T-helper 17 cell (primary cell): ENCODE measurements at regions not wholly inside any gene's neighbourhood (a gene's known extent, or its start where the extent isn't known, plus 50 kb on each side); places are given as distances from the start of the nearest gene placed in this dataset.

ENCODE experiments used
- ATAC-seq: fragments of 150-1000 bp; cut with Tn5 transposase; 2 replicates; pipeline ENCODE4 v1.10.0; 2021; ENCODE audit warnings: mild to moderate bottlenecking, moderate library complexity
- DNase-seq, 3 donors: peaks; one replicate each; pipeline versions ENCODE4 v3.0.0 to v3.0.0-alpha.2; 2020 to 2021
- H3K9me3 ChIP-seq: one replicate; pipeline ENCODE4 v1.7.0; 2013; ENCODE audit warnings: low read length, mild to moderate bottlenecking; ENCODE audit not compliant: control insufficient read depth, poor library complexity, severe bottlenecking
- H3K27ac Mint-ChIP-seq: one replicate; pipeline ENCODE4 v1.8.0; 2022; ENCODE audit warnings: mild to moderate bottlenecking, moderate library complexity, mixed read lengths
- H3K27me3 Mint-ChIP-seq: one replicate; pipeline ENCODE4 v1.8.0; 2022; ENCODE audit warnings: mixed read lengths
- H3K36me3 Mint-ChIP-seq: one replicate; pipeline ENCODE4 v1.8.0; 2022; ENCODE audit warnings: low read depth, mixed read lengths
- H3K4me1 Mint-ChIP-seq: one replicate; pipeline ENCODE4 v1.8.0; 2022; ENCODE audit warnings: mild to moderate bottlenecking, mixed read lengths
- H3K4me3 Mint-ChIP-seq: one replicate; pipeline ENCODE4 v1.8.0; 2022; ENCODE audit warnings: mild to moderate bottlenecking, moderate library complexity, mixed read lengths

GRCh38 chr11:23974051-23974450, 522.8 kb upstream of the LUZP2 start:
- H3K4me3 Mint-ChIP-seq = no peak overlapping the region
- DNase-seq (no peak), ATAC-seq (no peak)
- H3K27me3 Mint-ChIP-seq = no peaks in the 10 kb centered on the region
- H3K27ac Mint-ChIP-seq = no peak overlapping the region
- H3K9me3 ChIP-seq = no peaks in the 10 kb centered on the region
- H3K4me1 Mint-ChIP-seq = no peaks in the 10 kb centered on the region
- H3K36me3 Mint-ChIP-seq = no peaks in the 10 kb centered on the region

GRCh38 chr11:23974601-23975000, 522.3 kb upstream of the LUZP2 start:
- no peak overlapping the region for H3K27ac Mint-ChIP-seq
- H3K4me1 Mint-ChIP-seq = no peaks in the 10 kb centered on the region
- no peak for DNase-seq
- H3K36me3 Mint-ChIP-seq = no peaks in the 10 kb centered on the region
- H3K9me3 ChIP-seq = no peaks in the 10 kb centered on the region
- no peaks in the 10 kb centered on the region for H3K27me3 Mint-ChIP-seq
- H3K4me3 Mint-ChIP-seq = no peak overlapping the region
- no peak for ATAC-seq

- no peak for ATAC-seq
- Mint-ChIP-seq H3K36me3 (no peaks in the 10 kb centered on the region), H3K27ac (no peak overlapping the region), H3K4me1 (no peaks in the 10 kb centered on the region), H3K4me3 (no peak overlapping the region), H3K27me3 (no peaks in the 10 kb centered on the region)
- no peak for DNase-seq
- H3K9me3 ChIP-seq = no peaks in the 10 kb centered on the region
Measured at GRCh38 chr11:23976426-23976825, 520.4 kb upstream of the LUZP2 start.

- no peak overlapping the region for H3K27ac Mint-ChIP-seq
- DNase-seq (no peak), ATAC-seq (no peak)
- no peaks in the 10 kb centered on the region for H3K36me3 Mint-ChIP-seq
- no peak overlapping the region for H3K4me3 Mint-ChIP-seq
- H3K4me1 Mint-ChIP-seq = no peaks in the 10 kb centered on the region
- no peaks in the 10 kb centered on the region for H3K27me3 Mint-ChIP-seq
- H3K9me3 ChIP-seq = no peaks in the 10 kb centered on the region
Measured at GRCh38 chr11:23976841-23977271, 520.0 kb upstream of the LUZP2 start.

GRCh38 chr11:23988381-23989006, 508.4 kb upstream of the LUZP2 start:
- ATAC-seq = no peak
- Mint-ChIP-seq H3K27ac (no peak overlapping the region), H3K4me3 (no peak overlapping the region), H3K36me3 (no peaks in the 10 kb centered on the region), H3K27me3 (no peaks in the 10 kb centered on the region), H3K4me1 (no peaks in the 10 kb centered on the region)
- no peaks in the 10 kb centered on the region for H3K9me3 ChIP-seq
- no peak for DNase-seq

GRCh38 chr11:23990346-23991164, 506.3 kb upstream of the LUZP2 start:
- Mint-ChIP-seq H3K4me1 (no peaks in the 10 kb centered on the region), H3K27me3 (no peaks in the 10 kb centered on the region), H3K27ac (no peak overlapping the region), H3K4me3 (no peak overlapping the region), H3K36me3 (no peaks in the 10 kb centered on the region)
- no peak for DNase-seq
- no peaks in the 10 kb centered on the region for H3K9me3 ChIP-seq
- no peak for ATAC-seq

GRCh38 chr11:23991165-23991539, 505.7 kb upstream of the LUZP2 start:
- H3K27ac Mint-ChIP-seq = no peak overlapping the region
- H3K9me3 ChIP-seq = no peaks in the 10 kb centered on the region
- H3K36me3 Mint-ChIP-seq = no peaks in the 10 kb centered on the region
- no peaks in the 10 kb centered on the region for H3K4me1 Mint-ChIP-seq
- no peak overlapping the region for H3K4me3 Mint-ChIP-seq
- DNase-seq (no peak), ATAC-seq (no peak)
- no peaks in the 10 kb centered on the region for H3K27me3 Mint-ChIP-seq

GRCh38 chr11:23995891-23996290, 501.0 kb upstream of the LUZP2 start:
- H3K9me3 ChIP-seq = no peaks in the 10 kb centered on the region
- Mint-ChIP-seq H3K4me3 (no peak overlapping the region), H3K36me3 (no peaks in the 10 kb centered on the region), H3K27me3 (no peaks in the 10 kb centered on the region), H3K4me1 (no peaks in the 10 kb centered on the region), H3K27ac (no peak overlapping the region)
- no peak for ATAC-seq
- no peak for DNase-seq

GRCh38 chr11:23997356-23997755, 499.5 kb upstream of the LUZP2 start:
- H3K4me1 Mint-ChIP-seq = no peaks in the 10 kb centered on the region
- DNase-seq (no peak), ATAC-seq (no peak)
- H3K4me3 Mint-ChIP-seq = no peak overlapping the region
- no peak overlapping the region for H3K27ac Mint-ChIP-seq
- no peaks in the 10 kb centered on the region for H3K27me3 Mint-ChIP-seq
- no peaks in the 10 kb centered on the region for H3K36me3 Mint-ChIP-seq
- H3K9me3 ChIP-seq = no peaks in the 10 kb centered on the region

- H3K4me1 Mint-ChIP-seq = no peaks in the 10 kb centered on the region
- no peak overlapping the region for H3K4me3 Mint-ChIP-seq
- no peak overlapping the region for H3K27ac Mint-ChIP-seq
- DNase-seq = no peak
- no peaks in the 10 kb centered on the region for H3K36me3 Mint-ChIP-seq
- H3K27me3 Mint-ChIP-seq = no peaks in the 10 kb centered on the region
- H3K9me3 ChIP-seq = no peaks in the 10 kb centered on the region
- no peak for ATAC-seq
Measured at GRCh38 chr11:24005202-24005876, 491.5 kb upstream of the LUZP2 start.

GRCh38 chr11:24043842-24044241, 453.0 kb upstream of the LUZP2 start:
- no peak for DNase-seq
- no peaks in the 10 kb centered on the region for H3K27me3 Mint-ChIP-seq

GRCh38 chr11:24046731-24047130, 450.1 kb upstream of the LUZP2 start:
- no peak for ATAC-seq
- Mint-ChIP-seq H3K36me3 (no peaks in the 10 kb centered on the region), H3K4me1 (no peaks in the 10 kb centered on the region), H3K27me3 (no peaks in the 10 kb centered on the region), H3K27ac (no peak overlapping the region), H3K4me3 (no peak overlapping the region)
- no peak for DNase-seq
- no peaks in the 10 kb centered on the region for H3K9me3 ChIP-seq

More at GRCh38 chr11:24043842-24044241, 453.0 kb upstream of the LUZP2 start:
- Mint-ChIP-seq H3K36me3 (no peaks in the 10 kb centered on the region), H3K27ac (no peak overlapping the region), H3K4me1 (no peaks in the 10 kb centered on the region), H3K4me3 (no peak overlapping the region)
- ATAC-seq = no peak
- H3K9me3 ChIP-seq = no peaks in the 10 kb centered on the region

GRCh38 chr11:24056051-24056450, 440.8 kb upstream of the LUZP2 start:
- no peak for ATAC-seq
- no peaks in the 10 kb centered on the region for H3K27me3 Mint-ChIP-seq
- no peaks in the 10 kb centered on the region for H3K36me3 Mint-ChIP-seq

More at GRCh38 chr11:24056051-24056450, 440.8 kb upstream of the LUZP2 start:
- no peaks in the 10 kb centered on the region for H3K9me3 ChIP-seq
- H3K27ac Mint-ChIP-seq = no peak overlapping the region
- H3K4me1 Mint-ChIP-seq = no peaks in the 10 kb centered on the region
- H3K4me3 Mint-ChIP-seq = no peak overlapping the region
- DNase-seq = no peak
